Kidney glomerular epithelial cell (primary cell): ENCODE measurements at regions not wholly inside any gene's neighbourhood (a gene's known extent, or its start where the extent isn't known, plus 50 kb on each side); places are given as distances from the start of the nearest gene placed in this dataset.
"Not testable (repeated sequence)": the region's sequence is repeated elsewhere in the genome, so short reads cannot be mapped to it uniquely, and the experiment has no call there.

ENCODE experiments used
- DNase-seq: peaks from one replicate; lab custom pipeline; 2025; lab: John Stamatoyannopoulos, UW

DNA sequence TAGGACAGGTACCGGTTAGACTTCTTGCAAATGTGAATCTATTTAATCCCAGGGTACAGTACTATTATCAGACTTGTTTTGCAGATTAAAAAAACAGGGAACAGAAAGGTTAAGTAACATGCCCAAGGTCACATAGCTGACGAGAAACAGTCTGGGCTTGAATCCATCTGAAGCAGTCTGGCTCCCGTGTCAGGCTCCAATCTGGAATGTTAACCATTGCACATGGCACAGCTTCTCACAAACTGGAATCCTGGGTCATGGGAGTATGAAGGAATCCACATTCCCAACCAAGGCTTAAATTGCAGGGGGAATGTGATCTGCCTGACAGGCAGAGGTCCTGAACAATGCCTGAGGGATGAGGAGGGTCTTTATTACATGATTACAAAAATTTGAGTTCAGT lies 187.5 kb upstream of the SPTLC3 start:
- no peak for DNase-seq

- DNase-seq = no peak
Observed at GRCh38 chr20:12823734-12824133, 185.0 kb upstream of the SPTLC3 start.

GRCh38 chr20:12824328-12825225 lies 184.2 kb upstream of the SPTLC3 start:
- DNase-seq = no peak

DNA sequence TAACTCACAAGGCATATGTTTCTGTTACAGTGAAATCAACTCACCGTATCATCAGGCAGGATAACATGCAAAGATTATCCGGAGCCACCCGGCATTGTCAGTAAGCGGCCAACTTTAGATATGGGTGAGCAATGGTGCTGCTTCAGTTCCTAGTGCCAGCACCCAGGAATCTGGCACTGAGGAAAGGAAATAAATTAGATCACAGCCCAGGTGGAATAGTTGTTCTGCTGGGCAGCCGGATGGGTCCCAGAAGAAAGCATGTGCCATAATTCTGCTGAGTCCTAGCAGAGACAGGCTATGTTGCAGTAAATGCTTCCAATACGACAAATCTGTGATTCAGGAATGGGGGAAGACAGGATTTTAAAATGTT lies 183.6 kb upstream of the SPTLC3 start:
- DNase-seq = no peak

GRCh38 chr20:12827816-12828385 lies 180.9 kb upstream of the SPTLC3 start:
- DNase-seq = no peak

DNA sequence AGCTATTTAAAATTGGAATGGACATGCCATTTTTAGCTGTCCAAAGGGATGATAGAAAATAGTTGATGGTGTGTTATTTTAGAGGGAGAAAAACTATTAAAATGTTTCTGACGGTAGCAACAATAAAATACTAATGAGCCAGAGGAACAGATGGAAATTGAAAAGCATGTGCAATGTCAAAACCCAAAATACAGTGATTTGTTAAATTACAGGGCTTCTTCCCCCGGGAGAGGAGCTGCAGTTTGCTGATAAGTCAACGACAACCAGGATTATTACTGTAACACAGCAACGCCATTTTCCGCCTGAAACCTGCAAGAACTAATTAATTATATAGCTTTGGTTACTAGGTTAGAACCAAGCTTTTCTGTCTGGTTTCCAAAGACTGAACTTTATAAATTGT lies 179.6 kb upstream of the SPTLC3 start:
- no peak for DNase-seq

DNA sequence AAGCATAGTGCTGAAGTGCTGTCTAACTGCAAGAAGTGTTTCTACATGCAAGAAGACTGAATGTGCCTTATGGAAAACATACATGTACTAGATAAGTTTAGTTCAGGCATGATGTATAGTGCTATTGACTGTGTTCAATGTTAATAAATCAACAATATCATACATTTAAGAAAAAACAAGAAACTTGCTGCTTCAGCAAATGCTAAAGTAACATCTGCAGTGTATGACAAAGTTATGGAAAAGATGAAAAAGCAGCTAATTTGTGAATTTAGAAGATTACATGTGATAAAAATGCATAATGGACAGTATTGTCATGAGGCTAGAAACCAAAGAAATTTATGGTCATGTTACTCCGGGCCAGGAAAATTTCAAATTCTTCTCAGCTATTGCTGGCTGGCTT lies 174.9 kb upstream of the SPTLC3 start:
- DNase-seq = no peak

DNA sequence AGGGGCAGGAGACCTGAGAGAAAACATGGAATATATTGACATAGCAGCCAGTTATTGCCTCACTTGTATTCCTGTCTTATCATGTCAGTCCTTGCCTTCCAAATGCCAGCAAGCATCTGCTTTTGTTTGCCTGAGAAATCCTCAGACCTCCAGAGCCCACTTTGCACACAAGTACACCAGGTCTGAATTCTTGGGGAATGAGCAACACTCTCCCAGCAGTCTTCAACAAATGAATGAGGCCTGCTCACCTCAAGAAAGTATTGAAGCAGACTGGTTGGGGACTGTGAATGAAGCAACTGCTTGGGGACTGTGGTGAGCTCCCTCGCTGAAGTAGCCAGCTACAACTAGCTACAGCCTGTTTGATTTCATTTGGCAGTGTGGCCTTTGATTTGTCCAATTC lies 172.8 kb upstream of the SPTLC3 start:
- no peak for DNase-seq

DNA sequence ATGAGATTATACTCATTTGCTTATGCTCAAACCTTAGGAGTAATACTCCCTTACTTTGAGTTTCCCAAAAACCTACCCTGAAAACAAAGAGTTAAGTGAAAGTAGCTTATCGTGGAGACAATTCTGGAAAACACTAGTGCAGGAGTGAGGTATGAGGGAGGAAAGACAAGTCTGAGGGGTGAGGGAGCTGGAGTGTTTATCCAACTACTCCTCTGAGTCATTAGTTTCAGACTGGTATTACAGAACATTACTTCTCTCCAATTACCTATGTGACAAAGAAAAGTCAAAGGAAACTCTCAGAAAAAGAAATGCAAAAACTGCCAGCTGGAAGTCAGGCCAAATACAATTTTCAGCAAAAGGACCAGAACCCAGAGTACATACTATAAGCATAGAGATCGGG lies 171.1 kb upstream of the SPTLC3 start:
- DNase-seq = peak; percentile 8

DNA sequence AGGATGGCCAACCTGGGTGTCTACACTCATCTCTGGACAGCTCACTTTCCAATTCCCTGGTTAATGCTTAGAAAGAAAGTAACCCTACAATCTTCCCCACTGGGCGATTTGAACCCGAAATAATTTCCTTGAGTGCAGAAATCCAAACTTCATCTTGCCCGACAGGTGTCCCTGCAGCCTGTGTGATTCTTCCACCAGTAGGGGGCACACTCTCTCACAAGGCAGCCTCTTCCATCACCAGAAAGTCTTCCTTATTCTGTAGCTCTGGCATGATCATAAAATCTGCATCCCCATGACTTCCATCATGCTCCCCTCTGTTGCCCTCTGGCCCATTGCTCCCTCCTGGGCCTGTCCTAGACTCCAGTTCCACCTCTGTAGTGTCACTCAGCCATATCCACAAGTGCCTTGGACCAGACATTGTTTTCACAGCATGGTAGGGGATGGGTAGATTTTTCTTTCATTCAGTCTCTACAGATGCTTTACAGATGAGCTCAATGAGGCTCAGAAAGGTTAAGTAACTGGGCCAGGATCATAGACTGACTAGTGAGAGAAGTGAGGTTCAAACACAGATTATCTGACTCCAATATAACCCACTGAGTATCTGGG lies 170.4 kb upstream of the SPTLC3 start:
- DNase-seq = no peak

- no peak for DNase-seq
Observed at GRCh38 chr20:12847872-12848271, 160.9 kb upstream of the SPTLC3 start.

DNA sequence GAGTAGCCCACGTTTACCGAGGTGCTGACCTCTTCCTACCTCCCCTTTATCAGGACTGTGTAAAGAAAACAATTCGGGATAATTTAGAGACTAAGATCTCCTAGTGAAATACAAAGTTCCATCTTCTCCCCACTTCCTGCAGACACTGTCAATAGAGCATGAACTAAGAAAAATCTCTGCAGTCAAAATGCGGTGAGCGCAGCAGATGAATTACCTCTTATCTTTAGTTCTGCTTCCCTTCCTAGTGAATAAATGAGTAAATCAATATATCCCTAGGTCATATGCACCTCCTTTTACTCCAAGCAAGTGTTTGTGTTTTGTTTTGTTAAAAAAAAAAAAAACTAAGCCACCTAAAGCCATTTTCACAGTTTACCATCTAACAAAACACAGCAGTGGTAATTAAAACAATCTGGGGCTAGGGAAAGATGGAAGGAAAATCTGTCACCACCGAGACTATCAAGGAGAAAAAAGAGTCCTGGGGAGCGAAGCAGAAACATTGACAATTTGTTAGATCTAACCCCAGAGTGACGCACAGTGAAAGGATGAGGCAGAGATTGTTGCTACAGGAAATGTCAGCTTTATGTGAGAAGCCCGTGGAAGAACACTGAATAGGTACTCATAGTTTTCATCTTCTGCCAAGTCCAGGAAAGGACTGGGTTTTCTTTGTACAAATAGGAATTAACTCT lies 159.4 kb upstream of the SPTLC3 start:
- no peak for DNase-seq

GRCh38 chr20:12857643-12858042 lies 151.1 kb upstream of the SPTLC3 start:
- DNase-seq = not testable (repeated sequence)

DNA sequence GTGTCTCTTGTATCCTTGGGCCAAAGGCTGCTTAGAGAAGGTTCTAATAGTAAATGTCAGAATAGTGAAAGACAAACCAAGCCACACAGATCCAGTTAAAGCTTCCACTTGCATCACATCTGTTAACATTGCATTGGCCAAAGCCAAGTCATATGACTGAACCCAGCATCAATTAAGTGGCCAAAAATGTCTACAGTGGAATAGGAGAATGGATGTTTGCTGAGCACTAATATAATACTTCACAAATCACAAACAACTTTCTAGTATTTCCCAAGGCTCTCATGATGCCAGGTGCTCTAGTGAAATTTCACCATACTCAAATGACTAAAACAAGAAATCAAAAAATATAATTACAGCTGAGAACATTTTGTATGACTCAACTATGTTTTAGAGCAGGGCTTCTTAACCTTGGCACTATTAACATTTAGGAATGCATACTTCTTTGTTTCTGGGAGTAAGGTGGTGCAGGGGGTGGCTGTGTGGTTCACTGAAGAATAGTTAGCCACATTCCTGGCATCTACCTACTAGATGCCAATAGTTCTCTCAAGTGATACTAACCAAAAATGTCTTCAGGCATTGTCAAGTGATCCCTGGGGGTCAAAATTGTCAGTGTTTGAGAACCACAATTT lies 148.0 kb upstream of the SPTLC3 start:
- DNase-seq = no peak

- no peak for DNase-seq
Observed at GRCh38 chr20:12869669-12870068, 139.1 kb upstream of the SPTLC3 start.

GRCh38 chr20:12870588-12870987 lies 138.2 kb upstream of the SPTLC3 start:
- DNase-seq = no peak

DNA sequence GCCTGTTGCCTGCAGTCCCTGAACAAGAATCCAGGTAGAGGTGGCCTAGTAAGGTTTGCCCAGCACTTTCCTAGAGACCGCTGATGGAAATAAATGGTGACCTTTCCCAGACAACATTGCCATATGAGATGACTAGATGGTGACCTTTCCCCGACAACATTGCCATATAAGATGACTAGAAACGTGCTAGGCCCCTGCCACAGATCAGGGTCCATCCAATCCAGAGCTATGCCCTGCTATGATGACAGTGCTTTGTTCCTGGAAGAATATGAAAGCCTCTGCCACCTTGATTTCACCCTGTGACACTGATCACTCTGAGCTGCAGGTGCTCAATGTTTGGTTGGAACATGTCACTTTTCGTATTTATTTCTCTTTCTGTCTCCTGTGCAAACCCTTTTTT lies 133.8 kb upstream of the SPTLC3 start:
- DNase-seq = no peak

GRCh38 chr20:12875510-12875909 lies 133.3 kb upstream of the SPTLC3 start:
- no peak for DNase-seq

DNA sequence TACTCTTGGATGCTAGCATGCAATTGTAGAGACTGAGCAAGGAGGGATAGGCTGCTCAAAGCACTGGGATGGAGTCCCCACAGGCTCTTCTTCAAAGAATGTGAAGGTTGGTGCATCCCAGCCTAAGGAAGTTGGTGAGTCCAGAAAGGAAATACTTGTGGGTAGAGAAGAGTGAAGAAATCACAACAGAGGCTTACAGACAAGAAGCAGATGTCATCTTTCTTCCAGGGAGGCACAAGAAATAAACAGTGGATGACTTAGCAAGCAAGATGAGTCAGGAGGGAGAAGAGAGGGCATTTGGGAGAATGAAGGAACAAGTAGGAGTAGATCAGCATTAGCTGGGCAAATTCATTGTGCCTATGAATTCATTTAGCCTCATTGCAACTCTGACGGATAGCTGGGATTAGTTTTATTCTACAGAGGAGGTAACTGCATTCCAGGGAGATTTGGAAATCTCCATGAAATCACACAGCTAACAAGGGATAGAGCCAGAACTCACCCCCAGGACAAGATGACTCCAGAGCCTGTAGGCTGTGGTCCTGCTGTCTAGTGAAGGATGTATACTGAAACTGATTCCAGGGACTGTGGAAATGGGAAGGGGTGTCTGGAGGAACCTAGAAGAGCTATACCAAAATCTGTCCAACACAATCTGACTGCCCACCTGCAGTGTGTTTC lies 125.8 kb upstream of the SPTLC3 start:
- DNase-seq = peak; percentile 10

- no peak for DNase-seq
Observed at GRCh38 chr20:12883507-12883885, 125.3 kb upstream of the SPTLC3 start.

DNA sequence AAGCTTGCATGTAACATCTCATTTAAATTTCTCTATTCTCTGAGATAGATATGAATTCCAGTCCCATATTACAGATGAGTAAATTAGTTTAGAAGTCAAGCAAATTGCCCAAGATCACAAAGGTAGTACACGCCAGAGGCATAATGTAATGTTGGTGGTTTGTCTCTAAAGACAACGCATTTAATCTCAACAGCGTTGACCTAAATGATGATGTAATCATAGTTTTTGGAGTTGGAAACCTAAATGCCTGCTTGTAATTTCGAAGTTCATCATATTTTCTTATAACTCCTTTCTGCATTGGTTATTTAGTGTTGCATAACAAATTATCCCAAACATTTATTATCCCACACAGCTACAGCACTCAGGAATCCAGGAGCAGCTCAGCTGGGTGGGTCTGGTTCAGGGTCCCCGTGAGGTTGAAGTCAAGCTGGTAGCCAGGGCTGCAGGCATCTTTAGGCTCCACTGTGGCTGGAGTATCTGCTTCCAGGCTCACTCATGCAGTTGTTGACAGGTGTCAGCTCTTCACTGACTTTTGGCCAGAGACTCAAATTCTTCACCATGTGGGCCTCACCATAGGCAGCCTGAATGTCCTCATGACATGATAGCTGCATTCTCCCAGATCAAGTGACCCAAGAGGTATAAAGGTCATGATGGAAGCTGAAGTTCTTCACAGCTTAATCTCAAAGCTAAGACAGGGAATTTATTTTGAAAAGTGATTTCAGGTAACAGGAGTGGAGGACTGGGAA lies 122.0 kb upstream of the SPTLC3 start:
- DNase-seq = no peak
